Astrocyte (in vitro differentiated cells and primary cell): ENCODE measurements at regions not wholly inside any gene's neighbourhood (a gene's known extent, or its start where the extent isn't known, plus 50 kb on each side); places are given as distances from the start of the nearest gene placed in this dataset.
A peak's percentile ranks its signal among the peaks of the same experiment; 100 is the strongest.

Experiments used
- CTCF ChIP-seq: IDR thresholded peaks from 2 replicates; pipeline ENCODE4 v1.5.1; 2011; ENCODE audit warnings: low read depth, mild to moderate bottlenecking, inconsistent platforms, low read length, moderate library complexity; ENCODE audit not compliant: insufficient read depth
- EZH2 ChIP-seq: IDR thresholded peaks from 2 replicates; pipeline ENCODE4 v1.6.1; 2012; ENCODE audit warnings: mild to moderate bottlenecking, low read length, inconsistent platforms; ENCODE audit not compliant: insufficient read depth

- TF ChIP-seq CTCF (peak; percentile 64), EZH2 (no peak)
These were observed 218.0 kb upstream of the GALNT2 start for GRCh38 chr1:229848752-229849677.
